ENCODE measurements at regions not wholly inside any gene's neighbourhood (a gene's known extent, or its start where the extent isn't known, plus 50 kb on each side); places are given as distances from the start of the nearest gene placed in this dataset.

DNA sequence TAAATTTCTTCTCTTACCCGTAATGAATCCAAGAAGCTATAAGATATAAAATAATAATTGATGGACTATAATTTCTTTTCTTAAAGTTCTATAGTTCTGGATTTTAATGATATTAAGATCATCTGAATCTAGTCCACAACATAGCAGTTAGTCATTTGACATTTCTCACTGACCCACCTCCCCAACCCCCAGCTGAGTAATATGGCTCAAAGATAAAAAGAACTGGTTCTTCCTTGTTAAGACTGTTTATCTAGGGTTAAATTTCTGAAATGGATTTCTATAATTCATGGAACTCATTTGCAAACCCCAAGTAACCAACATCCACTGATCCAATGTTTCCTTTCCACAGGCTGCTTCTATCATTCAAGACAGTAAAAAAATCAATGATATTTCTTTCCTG lies 133.9 kb upstream of the SOX9 start:
- TF ChIP-seq PRRX2 (CRISPR knock-in tag; IDR thresholded peaks at IDR 0.05) (no peak), MYBL2 (CRISPR knock-in tag; IDR thresholded peaks at IDR 0.05) (no peak), CREB1 (CRISPR knock-in tag; IDR thresholded peaks at IDR 0.05) (no peak), ZNF263 (CRISPR knock-in tag; IDR thresholded peaks at IDR 0.05; ENCODE audit: low read depth) (no peak), IRF2 (CRISPR knock-in tag; IDR thresholded peaks at IDR 0.05; ENCODE audit: borderline replicate concordance, low read depth) (no peak), HMGA2 (CRISPR knock-in tag; IDR thresholded peaks at IDR 0.05) (no peak), GRHL2 (CRISPR knock-in tag; IDR thresholded peaks at IDR 0.05; ENCODE audit: insufficient replicate concordance, severe bottlenecking) (no peak), ZNF416 (CRISPR knock-in tag; IDR thresholded peaks at IDR 0.05) (no peak)
- TF ChIP-seq, protein P1, sequence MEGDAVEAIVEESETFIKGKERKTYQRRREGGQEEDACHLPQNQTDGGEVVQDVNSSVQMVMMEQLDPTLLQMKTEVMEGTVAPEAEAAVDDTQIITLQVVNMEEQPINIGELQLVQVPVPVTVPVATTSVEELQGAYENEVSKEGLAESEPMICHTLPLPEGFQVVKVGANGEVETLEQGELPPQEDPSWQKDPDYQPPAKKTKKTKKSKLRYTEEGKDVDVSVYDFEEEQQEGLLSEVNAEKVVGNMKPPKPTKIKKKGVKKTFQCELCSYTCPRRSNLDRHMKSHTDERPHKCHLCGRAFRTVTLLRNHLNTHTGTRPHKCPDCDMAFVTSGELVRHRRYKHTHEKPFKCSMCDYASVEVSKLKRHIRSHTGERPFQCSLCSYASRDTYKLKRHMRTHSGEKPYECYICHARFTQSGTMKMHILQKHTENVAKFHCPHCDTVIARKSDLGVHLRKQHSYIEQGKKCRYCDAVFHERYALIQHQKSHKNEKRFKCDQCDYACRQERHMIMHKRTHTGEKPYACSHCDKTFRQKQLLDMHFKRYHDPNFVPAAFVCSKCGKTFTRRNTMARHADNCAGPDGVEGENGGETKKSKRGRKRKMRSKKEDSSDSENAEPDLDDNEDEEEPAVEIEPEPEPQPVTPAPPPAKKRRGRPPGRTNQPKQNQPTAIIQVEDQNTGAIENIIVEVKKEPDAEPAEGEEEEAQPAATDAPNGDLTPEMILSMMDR (IDR thresholded peaks at IDR 0.05), result no peak
- TF ChIP-seq, protein P2, sequence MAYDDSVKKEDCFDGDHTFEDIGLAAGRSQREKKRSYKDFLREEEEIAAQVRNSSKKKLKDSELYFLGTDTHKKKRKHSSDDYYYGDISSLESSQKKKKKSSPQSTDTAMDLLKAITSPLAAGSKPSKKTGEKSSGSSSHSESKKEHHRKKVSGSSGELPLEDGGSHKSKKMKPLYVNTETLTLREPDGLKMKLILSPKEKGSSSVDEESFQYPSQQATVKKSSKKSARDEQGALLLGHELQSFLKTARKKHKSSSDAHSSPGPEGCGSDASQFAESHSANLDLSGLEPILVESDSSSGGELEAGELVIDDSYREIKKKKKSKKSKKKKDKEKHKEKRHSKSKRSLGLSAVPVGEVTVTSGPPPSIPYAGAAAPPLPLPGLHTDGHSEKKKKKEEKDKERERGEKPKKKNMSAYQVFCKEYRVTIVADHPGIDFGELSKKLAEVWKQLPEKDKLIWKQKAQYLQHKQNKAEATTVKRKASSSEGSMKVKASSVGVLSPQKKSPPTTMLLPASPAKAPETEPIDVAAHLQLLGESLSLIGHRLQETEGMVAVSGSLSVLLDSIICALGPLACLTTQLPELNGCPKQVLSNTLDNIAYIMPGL (CRISPR knock-in tag; IDR thresholded peaks at IDR 0.05), result no peak
- TF ChIP-seq, protein P3, sequence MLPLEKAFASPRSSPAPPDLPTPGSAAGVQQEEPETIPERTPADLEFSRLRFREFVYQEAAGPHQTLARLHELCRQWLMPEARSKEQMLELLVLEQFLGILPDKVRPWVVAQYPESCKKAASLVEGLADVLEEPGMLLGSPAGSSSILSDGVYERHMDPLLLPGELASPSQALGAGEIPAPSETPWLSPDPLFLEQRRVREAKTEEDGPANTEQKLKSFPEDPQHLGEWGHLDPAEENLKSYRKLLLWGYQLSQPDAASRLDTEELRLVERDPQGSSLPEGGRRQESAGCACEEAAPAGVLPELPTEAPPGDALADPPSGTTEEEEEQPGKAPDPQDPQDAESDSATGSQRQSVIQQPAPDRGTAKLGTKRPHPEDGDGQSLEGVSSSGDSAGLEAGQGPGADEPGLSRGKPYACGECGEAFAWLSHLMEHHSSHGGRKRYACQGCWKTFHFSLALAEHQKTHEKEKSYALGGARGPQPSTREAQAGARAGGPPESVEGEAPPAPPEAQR (CRISPR knock-in tag; IDR thresholded peaks at IDR 0.05), result no peak
- TF ChIP-seq, protein P4, sequence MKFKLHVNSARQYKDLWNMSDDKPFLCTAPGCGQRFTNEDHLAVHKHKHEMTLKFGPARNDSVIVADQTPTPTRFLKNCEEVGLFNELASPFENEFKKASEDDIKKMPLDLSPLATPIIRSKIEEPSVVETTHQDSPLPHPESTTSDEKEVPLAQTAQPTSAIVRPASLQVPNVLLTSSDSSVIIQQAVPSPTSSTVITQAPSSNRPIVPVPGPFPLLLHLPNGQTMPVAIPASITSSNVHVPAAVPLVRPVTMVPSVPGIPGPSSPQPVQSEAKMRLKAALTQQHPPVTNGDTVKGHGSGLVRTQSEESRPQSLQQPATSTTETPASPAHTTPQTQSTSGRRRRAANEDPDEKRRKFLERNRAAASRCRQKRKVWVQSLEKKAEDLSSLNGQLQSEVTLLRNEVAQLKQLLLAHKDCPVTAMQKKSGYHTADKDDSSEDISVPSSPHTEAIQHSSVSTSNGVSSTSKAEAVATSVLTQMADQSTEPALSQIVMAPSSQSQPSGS (CRISPR knock-in tag; IDR thresholded peaks at IDR 0.05; ENCODE audit: borderline replicate concordance, low read depth), result no peak
